DMS 273 treated with DMSO at 0.1 percent for 48 hours (cell line): ENCODE measurements at regions not wholly inside any gene's neighbourhood (a gene's known extent, or its start where the extent isn't known, plus 50 kb on each side); places are given as distances from the start of the nearest gene placed in this dataset.
"Not testable (repeated sequence)": the region's sequence is repeated elsewhere in the genome, so short reads cannot be mapped to it uniquely, and the experiment has no call there.

Experiments used
- DNase-seq: peaks from one replicate; lab custom pipeline; 2025; lab: John Stamatoyannopoulos, UW

DNA sequence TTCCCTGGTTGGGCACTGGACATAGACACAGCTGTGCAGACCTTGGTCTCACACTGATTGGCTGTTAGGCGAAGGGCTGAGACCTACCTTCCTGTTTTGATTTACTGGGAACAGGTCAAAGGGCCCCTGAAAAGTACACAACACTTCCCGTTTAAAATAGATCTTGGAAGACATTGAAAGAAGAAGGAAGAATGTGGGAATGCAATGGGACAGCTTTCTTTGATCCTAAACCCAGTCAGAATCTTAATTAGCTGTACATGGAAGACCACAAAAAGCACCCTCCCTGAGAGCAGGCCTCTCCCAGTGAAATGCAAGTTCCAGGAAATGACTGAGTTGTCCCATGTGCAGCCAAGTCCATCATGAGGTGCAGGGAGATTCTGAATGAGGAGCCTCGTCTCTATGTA, 83.6 kb upstream of the EXOC2 start:
- no peak for DNase-seq

DNA sequence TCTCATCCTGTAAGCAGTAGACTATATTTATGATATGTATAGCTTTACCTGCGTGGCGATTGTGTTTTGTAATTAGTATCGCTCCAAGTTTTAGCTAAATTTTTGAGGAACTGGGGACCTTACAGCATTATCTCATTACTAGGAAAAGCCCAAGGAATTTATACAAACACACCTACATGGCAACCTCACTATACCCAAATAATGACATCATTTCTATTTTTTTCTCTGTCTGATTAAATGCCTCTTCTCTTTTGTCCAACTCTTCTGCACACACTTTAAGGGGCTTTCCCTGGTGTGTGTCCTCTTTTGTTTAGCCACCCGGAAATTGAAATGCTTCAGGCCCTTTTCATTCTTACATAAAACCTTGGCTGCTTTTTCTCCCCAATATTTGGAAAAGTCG, 82.9 kb upstream of the EXOC2 start:
- no peak for DNase-seq

DNA sequence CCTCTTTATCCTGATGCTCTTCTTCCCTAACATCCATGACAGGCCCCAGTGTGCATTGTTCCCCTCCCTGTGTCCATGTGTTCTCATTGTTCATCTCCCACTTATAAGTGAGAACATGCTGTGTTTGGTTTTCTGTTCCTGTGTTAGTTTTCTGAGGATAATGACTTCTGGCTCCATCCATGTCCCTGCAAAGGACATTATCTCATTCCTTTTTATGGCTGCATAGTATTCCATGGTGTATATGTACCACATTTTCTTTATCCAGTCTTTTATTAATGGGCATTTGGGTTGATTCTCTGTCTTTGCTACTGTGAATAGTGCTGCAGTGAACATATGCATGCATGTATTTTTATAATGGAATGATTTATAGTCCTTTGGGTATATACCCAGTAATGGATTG, 78.7 kb upstream of the EXOC2 start:
- DNase-seq: not testable (repeated sequence)

DNA sequence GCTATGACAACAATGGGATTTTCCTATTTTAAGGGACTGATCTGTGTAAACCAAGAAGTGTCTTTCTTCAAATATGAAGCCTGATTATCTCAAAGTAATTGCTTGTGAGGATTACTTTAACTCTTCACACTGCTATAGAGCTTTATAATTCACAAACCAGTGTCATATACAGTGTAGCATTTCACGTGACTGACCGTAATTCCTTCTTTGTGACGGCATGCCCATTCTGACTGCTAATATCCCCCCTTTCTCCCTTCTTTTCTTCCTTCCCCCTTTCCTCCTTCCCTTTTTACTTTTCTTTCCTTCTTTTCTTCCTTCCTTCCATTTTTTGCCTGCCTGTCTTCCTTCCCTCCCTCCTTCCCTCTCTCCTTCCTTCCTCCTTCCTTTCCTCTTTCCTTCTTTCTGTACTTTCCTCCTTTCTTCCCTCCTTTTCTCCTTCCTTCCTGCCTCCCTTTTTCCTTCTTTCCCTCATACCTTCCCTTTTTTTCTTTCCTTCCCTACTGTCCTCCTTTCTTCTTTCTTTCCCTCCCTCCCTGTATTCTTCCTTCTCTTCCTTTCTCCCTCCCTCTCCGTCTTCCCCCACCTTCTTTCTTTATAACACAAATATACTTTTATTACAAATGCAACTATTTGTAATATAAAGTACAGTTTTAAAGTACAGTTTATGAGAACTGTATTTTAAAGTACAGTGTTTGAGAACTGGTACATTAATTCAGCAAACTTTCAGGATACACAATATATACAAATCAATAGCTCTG, 75.0 kb upstream of the EXOC2 start:
- no peak for DNase-seq

DNA sequence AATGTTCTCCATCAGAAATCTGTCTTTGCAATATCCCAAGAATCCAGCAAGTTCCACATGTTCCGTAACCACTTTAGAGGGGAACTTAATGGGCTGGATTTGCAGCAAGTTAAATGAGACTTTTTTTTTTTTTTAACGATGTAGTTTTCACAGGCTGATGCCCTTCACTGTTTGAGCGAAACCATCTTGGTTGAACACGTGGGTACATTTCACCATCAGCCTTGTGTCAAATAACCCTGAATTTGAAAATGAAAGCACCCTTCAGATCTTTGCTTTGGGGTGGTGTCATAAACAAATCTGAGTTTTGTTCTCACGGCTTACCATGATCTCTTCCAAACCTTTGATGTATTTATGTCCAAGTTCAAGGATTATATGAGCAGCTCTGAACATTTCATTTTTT, 73.7 kb upstream of the EXOC2 start:
- no peak for DNase-seq

DNA sequence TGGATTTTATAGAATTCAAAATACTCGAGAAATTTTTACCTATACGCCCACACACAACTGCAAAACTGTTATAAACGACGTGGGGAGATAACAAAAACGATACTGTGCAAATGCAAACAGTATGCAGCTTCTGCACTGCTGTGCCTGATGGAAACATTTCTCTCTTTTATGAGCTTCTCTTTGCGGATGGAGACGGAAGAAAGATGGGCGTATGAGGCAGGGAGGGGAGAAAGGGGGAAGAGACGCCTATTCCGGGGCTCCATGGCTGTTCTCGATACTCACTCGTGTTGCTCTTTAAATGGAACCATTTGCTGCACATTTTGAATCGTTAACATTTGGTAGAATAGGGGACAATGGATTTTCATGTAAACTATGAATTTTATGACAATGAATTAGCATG, 69.1 kb upstream of the EXOC2 start:
- no peak for DNase-seq

DNA sequence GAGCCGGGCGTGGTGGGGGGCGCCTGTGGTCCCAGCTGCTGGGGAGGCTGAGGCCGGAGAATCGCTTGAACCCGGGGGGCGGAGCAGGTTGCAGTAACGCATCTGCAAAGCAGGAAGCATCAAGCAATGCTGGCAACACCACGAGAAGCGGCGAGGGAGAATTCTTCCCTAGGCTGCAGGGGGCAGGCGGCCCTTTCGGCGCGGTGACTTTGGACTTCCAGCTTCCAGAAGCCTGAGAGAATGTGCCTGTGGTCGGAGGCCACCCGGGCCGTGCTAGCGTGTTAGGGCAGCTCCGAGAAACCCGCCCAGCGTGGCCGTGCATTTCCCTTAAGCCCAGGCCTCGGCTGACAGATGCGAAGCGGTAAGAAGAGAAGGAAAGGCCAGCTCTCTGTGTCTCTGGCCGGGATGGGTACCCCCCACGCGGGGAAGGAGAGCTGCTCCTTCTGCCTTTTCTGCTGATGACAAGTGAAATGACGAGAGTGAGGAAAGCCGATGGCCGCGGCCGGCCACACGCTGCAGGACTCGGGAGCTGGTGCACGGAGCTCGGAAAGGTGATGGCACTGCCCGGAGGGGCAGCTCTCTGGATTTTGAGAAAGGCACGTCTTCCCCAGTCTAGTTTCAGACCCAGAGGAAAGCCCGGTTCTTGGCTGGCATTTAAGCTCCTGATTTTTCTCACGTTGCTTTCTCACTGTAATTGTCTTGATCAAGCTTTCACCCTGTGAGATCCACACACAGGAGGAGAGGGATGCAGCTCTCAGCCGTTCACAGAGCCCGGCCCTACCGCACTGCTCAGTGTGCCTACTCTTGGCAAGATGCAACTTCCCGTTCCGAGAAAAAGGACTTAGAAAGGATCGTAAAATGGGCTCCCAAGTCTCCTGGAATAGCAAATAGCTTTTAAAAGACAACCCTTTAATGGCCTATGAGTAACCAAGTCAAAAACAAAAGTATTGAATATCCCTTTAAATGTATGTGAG, 68.3 kb upstream of the EXOC2 start:
- DNase-seq: no peak

DNA sequence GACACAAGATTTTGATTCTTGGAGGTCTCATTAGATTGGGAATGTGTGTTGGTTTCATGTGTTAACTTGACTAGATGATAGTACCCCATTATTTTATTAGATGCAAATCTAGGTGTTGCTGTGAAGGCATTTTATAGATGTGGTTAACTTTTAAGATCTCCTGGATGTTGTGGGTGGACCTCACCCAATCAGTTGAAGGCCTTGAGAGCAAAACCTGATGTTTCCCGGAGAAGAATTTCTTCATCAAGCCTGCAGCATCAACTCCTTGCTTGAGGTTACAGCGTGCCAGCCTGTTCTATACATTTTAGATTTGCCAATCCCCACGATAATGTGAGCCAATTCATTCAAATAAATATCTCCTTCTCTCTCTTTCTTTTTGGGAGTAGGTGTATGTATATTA, 66.8 kb upstream of the EXOC2 start:
- DNase-seq: no peak

DNA sequence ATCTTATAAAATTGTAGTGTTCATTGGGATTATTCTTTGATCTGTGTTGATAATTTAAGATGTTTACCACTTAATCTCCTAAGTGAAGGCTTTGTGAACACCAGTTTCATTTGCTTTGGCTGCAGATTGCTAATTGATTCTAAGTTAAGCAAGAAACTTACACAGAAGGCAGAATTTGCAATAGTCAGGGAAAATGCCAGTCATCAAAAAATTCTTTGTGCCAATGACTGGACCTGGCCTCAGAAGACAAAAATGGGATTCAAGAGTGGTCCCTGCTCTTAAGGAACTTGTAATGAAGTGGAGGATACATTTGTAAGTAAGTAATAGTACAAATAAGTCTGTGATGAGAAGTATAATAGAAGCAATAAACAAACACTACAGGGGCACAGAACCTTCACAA, 63.3 kb upstream of the EXOC2 start:
- no peak for DNase-seq

DNA sequence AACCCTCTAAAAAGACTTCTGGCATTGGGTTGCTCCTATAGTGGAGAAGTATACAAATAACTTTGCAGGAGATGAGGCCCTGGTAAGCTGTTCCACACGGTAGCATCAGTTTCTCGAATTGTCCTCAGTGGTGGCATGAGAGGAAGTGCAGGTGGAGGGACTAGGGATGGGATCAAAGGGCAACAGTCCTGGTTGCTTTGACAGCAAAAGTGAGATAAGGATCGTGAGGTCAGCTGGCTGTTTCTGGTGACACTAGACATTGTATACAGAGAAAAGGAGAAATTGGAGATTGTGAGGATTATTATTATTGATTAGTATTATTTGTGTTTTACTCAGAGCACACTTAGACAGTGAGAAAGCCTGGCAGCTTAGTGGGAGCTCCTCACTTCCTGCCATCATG, 61.3 kb upstream of the EXOC2 start:
- no peak for DNase-seq

DNA sequence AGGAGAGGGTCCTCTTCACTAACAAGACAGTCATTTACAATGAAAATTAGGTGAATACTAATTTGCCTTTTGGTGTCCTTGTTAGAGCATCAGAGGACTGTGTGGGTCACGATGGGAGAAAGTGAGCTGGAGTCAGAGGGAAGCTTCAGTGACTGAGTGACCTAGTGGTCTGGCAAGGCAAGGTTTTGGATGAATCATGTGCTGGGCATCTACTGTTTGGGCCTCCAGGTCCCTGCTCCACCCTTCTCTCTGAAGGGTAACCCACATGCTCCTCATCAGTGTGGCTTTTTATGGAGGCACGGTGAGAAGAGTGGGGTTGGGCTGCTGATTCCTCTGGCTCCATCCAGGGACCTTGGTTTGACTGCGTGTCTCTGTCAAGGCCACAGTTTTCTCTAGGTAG, 60.5 kb upstream of the EXOC2 start:
- DNase-seq: no peak

DNA sequence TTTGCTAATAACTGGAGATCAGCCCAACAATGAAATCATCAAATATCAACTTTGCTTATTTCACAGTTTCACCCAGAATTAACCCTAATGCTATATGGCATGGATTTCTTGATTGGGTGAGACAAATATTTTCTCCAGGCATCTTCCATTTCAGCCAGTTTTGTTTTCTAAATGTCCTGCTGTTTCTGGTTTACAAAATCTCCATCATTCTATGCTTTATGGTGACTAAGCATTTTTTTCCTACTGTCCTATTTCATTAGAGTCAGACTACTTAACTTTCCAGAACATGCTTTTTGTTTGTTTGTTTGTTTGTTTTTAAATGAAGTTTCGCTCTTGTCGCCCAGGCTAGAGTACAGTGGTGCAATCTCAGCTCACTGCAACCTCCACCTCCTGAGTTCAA, 59.5 kb upstream of the EXOC2 start:
- DNase-seq: no peak

DNA sequence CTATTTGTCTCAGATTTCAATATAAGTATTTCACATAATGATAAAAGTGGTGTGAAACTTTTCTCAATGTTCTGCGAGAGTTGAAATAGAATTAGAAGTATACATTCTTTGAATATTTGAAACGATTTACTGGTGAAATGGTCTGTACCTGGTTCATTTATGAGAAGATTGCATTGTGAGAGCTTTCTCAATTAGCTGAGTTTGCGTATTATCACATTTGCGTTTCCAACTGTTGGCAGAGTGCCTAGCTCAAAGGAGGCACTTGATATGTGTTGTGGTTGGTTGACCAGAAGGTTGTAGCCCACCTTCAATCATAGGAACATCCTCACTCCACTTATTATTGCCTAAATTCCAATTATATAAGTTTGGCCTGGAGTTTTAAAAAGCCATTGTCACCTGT, 58.8 kb upstream of the EXOC2 start:
- DNase-seq: no peak

DNA sequence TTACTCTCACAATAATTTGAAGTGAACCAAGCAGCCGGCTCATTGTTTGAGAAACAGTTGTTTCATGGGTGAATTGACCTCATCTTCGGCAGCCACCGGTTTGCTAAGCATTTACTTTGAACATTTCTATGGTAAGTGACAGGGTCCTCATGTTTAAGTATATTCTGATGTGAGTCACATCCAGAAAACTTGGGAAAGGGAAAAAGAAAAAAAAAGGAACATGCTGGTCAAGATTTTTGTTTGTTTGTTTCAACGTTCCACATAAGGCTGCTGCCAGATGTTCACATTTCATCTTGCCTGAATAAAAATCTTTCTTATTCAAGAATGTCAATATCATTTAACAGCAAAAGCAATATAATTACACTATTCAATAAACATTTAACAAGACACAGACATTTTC, 55.0 kb upstream of the EXOC2 start:
- no peak for DNase-seq

DNA sequence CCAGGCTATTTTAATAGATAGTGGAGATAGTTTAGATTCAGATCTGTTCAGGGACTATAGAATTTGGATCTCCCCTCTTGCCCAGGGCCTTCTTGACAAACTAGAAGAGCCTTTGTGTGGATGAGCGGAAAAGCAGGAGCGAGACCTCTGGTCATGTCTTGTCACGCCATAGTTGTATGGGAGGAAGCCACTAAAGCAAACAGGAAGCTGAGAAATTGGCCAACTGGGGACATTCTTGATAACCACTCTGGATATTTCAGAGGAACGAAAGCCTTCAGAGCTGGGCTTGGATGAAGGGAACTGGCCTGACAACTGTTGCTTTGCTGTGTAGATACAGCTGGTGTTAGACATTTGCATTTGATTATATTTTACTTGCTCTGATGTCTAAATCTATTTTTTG, 54.1 kb upstream of the EXOC2 start:
- DNase-seq: no peak

DNA sequence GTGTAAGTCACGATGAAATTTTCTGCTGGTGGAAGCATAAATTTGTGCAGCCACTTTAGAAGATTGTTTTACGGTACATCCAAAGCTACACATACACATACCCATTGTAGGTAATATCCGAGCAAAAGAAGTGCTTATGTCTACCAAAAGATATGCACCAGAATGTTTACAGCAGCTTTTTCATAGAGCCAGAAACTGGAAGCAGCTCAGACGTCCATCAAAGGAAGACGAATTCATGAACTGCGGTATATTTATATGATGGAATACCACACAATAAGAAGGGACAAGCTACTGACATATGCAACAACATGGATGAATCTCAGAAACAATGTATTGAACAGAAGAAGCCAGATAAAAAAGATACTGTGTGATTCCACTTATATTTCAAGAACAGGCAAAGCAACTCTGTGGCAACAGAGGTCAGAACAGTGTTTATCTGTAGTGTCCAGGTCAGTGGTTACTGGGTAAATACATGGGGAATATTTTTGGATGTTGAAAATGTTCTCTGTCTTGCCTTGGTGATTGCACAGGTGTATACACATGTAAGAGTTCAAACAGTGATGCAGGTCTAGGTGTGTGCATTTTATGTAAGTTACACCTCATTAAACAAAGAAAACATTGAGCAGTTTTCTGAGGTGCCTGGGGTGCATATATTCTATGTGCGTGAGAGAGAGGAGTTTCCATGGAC, 51.9 kb upstream of the EXOC2 start:
- DNase-seq: no peak

DNA sequence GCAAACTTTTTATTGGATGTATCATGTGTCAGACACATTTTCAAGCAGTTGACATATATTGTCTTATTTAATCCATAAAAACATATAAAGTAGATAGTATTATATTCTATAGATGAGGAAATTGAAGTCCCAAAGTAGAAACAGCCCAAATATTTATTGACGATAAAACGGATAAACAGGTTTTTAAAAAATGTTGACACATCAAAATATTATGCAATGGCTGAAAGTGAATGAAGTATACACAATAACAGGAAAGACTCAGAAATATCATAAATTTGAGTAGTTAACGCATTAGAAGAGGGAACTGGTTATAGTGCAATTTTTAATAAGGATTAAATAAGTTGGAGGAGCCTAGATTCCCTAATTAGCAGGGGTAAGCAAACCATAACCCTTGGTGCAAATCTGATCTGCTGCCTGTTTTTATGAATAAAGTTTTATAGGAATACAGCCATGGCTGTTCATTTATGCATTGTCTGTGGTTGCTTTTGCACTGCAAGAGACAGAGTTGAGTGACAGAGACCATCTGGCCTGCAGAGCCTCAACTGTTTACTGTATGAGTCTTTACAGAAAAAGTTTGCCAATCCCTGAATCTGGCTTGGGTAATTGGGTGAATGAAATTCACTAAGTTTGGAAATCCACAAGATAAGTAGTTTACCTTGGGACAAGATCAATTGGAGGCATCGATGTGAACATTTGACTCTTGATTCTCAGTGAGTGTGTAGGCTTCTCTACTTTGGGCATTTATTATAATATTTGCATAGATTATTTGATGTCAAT, 50.6 kb upstream of the EXOC2 start:
- no peak for DNase-seq
